H1 (cell line): ENCODE measurements at regions not wholly inside any gene's neighbourhood (a gene's known extent, or its start where the extent isn't known, plus 50 kb on each side); places are given as distances from the start of the nearest gene placed in this dataset.

Experiments
- CTCF ChIP-seq, 3 experiments: IDR thresholded peaks; 1 replicate in 2 of 3; 2 replicates in 1 of 3; pipeline versions ENCODE4 v1.5.1 to v1.6.1; 2011; ENCODE audit warnings: low read length in 3 of 3, mild to moderate bottlenecking in 3 of 3, inconsistent platforms in 2 of 3, low read depth in 1 of 3, moderate library complexity in 1 of 3; ENCODE audit not compliant: insufficient read depth in 1 of 3; ENCODE audit errors: control extremely low read depth in 1 of 3
- EP300 ChIP-seq, 2 experiments: IDR thresholded peaks; 1 replicate in 1 of 2; 2 replicates in 1 of 2; pipeline ENCODE4 v1.6.1; 2011 to 2012; ENCODE audit warnings: low read depth in 2 of 2, low read length in 2 of 2, mild to moderate bottlenecking in 2 of 2, borderline replicate concordance in 1 of 2, inconsistent platforms in 1 of 2, moderate library complexity in 1 of 2
- EZH2 ChIP-seq: fragments of 200-600 bp; sonication (generic); IDR thresholded peaks from 2 replicates; pipeline ENCODE4 v1.7.1; 2012; ENCODE audit warnings: low read depth, mild to moderate bottlenecking, moderate library complexity, low read length, inconsistent platforms; ENCODE audit not compliant: severe bottlenecking
- GABPA ChIP-seq: IDR thresholded peaks from 2 replicates; pipeline ENCODE4 v1.6.1; 2011; ENCODE audit warnings: mild to moderate bottlenecking, low read length, moderate library complexity, borderline replicate concordance; ENCODE audit not compliant: insufficient read depth
- HDAC6 ChIP-seq: IDR thresholded peaks from one replicate; pipeline ENCODE4 v1.7.1; 2012; ENCODE audit warnings: low read depth, mild to moderate bottlenecking, inconsistent platforms, low read length, moderate library complexity
- JUN ChIP-seq: IDR thresholded peaks from 2 replicates; pipeline ENCODE4 v1.6.1; 2011; ENCODE audit warnings: low read depth, mild to moderate bottlenecking, improper control_type of control experiment, low read length
- PHF8 ChIP-seq: fragments of 200-600 bp; sonication (generic); conservative IDR thresholded peaks from 2 replicates; pipeline ENCODE4 v1.7.1; 2012; ENCODE audit warnings: low read depth, mild to moderate bottlenecking, inconsistent platforms, low read length, moderate library complexity
- POLR2AphosphoS5 ChIP-seq: IDR thresholded peaks from 2 replicates; pipeline ENCODE4 v1.6.1; 2011; ENCODE audit warnings: low read depth, low read length
- SIX5 ChIP-seq: IDR thresholded peaks from 2 replicates; pipeline ENCODE4 v1.6.1; 2011; ENCODE audit warnings: mild to moderate bottlenecking, low read depth, low read length
- TAF7 ChIP-seq: optimal IDR thresholded peaks from 2 replicates; pipeline ENCODE3; 2011; ENCODE audit warnings: low read depth, mild to moderate bottlenecking, inconsistent platforms, low read length, moderate library complexity, borderline replicate concordance
- YY1 ChIP-seq: IDR thresholded peaks from 2 replicates; pipeline ENCODE4 v1.6.1; 2011; ENCODE audit warnings: low read depth, mild to moderate bottlenecking, low read length
- TF ChIP-seq, protein P1 (sequence below): IDR thresholded peaks from 2 replicates; pipeline ENCODE4 v1.6.1; 2011; ENCODE audit warnings: low read depth, mild to moderate bottlenecking, low read length; ENCODE audit not compliant: insufficient read depth
- TF ChIP-seq, protein P2 (sequence below): IDR thresholded peaks from 2 replicates; pipeline ENCODE4 v1.6.1; 2012; ENCODE audit warnings: inconsistent platforms

GRCh38 chr21:15276243-15276642 is 211.4 kb upstream of the NRIP1 start:
- no peak for TF ChIP-seq YY1
- TF ChIP-seq CTCF (IDR thresholded peaks at IDR 0.05; ENCODE audit: control extremely low read depth in 1 of 3, insufficient read depth in 1 of 3, low read depth in 1 of 3, low read length in 3 of 3): no peak
- TF ChIP-seq HDAC6: no peak
- no peak for TF ChIP-seq TAF7
- no peak for TF ChIP-seq EP300 (IDR thresholded peaks at IDR 0.05; ENCODE audit: borderline replicate concordance in 1 of 2, low read depth in 2 of 2, low read length in 2 of 2)
- no peak for TF ChIP-seq EZH2
- no peak for TF ChIP-seq SIX5
- TF ChIP-seq, protein P1, sequence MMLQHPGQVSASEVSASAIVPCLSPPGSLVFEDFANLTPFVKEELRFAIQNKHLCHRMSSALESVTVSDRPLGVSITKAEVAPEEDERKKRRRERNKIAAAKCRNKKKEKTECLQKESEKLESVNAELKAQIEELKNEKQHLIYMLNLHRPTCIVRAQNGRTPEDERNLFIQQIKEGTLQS: no peak
- TF ChIP-seq GABPA: no peak
- no peak for TF ChIP-seq PHF8
- TF ChIP-seq JUN: no peak
- TF ChIP-seq, protein P2, sequence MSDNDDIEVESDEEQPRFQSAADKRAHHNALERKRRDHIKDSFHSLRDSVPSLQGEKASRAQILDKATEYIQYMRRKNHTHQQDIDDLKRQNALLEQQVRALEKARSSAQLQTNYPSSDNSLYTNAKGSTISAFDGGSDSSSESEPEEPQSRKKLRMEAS: no peak
- no peak for TF ChIP-seq POLR2AphosphoS5
